Endothelial cell of umbilical vein (primary cell): ENCODE measurements at regions not wholly inside any gene's neighbourhood (a gene's known extent, or its start where the extent isn't known, plus 50 kb on each side); places are given as distances from the start of the nearest gene placed in this dataset.

Experiments used
- BruUV-seq: library from RNA; stranded (reverse); fragments of 400-500 nt; replicated peaks from 2 replicates; lab custom pipeline; 2021; lab: Mats Ljungman, UMichigan
- CTCF ChIA-PET: fragments of 300-600, 350-600 bp; sonication (Branson Sonifier 250); formaldehyde crosslinking; loops from one replicate; lab custom pipeline; 2021; ENCODE audit warnings: antibody characterized with exemption, inconsistent platforms; lab: Charles Lee
- POLR2A ChIA-PET: fragments of 300-600, 350-600 bp; sonication (Branson Sonifier 250); formaldehyde crosslinking; loops from one replicate; lab custom pipeline; 2021; ENCODE audit warnings: antibody characterized with exemption, inconsistent platforms; lab: Charles Lee
- DNase-seq: peaks from one replicate; pipeline ENCODE4 v3.0.0-alpha.2; 2011; ENCODE audit warnings: low read depth, low spot score
- FAIRE-seq: peaks from 2 replicates; lab custom pipeline; 2011; peaks lifted over from hg19 to GRCh38; lab: Jason Lieb, UNC
- H2AFZ ChIP-seq: 2 replicates; pipeline ENCODE4 v1.6.0; 2012; ENCODE audit warnings: low read depth, low read length, control low read depth, inconsistent platforms
- H3K27ac ChIP-seq: 2 replicates; pipeline ENCODE4 v1.5.1; 2011; ENCODE audit warnings: low read depth, mild to moderate bottlenecking, control low read depth, low read length, moderate library complexity; ENCODE audit not compliant: insufficient read depth
- H3K27me3 ChIP-seq, 2 experiments: 2 replicates each; pipeline versions ENCODE4 v1.6.0 to v1.6.1; 2011; ENCODE audit warnings: low read length in 2 of 2, mixed read lengths in 1 of 2; ENCODE audit not compliant: control insufficient read depth in 2 of 2, insufficient read depth in 2 of 2
- H3K36me3 ChIP-seq, 2 experiments: 2 replicates in 1 of 2; 3 replicates in 1 of 2; pipeline ENCODE4 v1.5.1; 2011; ENCODE audit warnings: low read length in 2 of 2, mild to moderate bottlenecking in 1 of 2, moderate library complexity in 1 of 2; ENCODE audit not compliant: control insufficient read depth in 2 of 2, insufficient read depth in 2 of 2; ENCODE audit errors: extremely low read depth in 1 of 2
- H3K4me1 ChIP-seq: 3 replicates; pipeline ENCODE4 v1.5.1; 2011; ENCODE audit warnings: mild to moderate bottlenecking, low read length; ENCODE audit not compliant: control insufficient read depth, insufficient read depth; ENCODE audit errors: extremely low read depth
- H3K4me2 ChIP-seq: 2 replicates; pipeline ENCODE4 v1.6.1; 2011; ENCODE audit warnings: low read length, control low read depth, mixed read lengths; ENCODE audit not compliant: insufficient read depth
- H3K4me3 ChIP-seq, 3 experiments: fragments of 200-600 bp in 1 of 3; sonication (generic), shearing (Covaris generic) in 1 of 3; replicated peaks in 1 of 3; 2 replicates each; pipeline ENCODE4 v1.5.1; 2011 to 2016; ENCODE audit warnings: control low read depth in 3 of 3, low read length in 3 of 3, mild to moderate bottlenecking in 2 of 3, inconsistent platforms in 1 of 3, low read depth in 1 of 3, moderate library complexity in 1 of 3; ENCODE audit not compliant: insufficient read depth in 1 of 3
- H3K79me2 ChIP-seq: 2 replicates; pipeline ENCODE4 v1.6.0; 2012; ENCODE audit warnings: low read length, inconsistent platforms; ENCODE audit not compliant: control insufficient read depth, insufficient read depth
- H3K9ac ChIP-seq: replicated peaks from 2 replicates; pipeline ENCODE3; 2011; ENCODE audit warnings: low read length, control low read depth; ENCODE audit not compliant: insufficient read depth; ENCODE audit errors: extremely low read depth
- H3K9me1 ChIP-seq: replicated peaks from 3 replicates; pipeline ENCODE4 v1.6.0; 2011; ENCODE audit warnings: mild to moderate bottlenecking, low read length; ENCODE audit not compliant: control insufficient read depth, insufficient read depth; ENCODE audit errors: extremely low read depth
- H3K9me3 ChIP-seq: replicated peaks from 2 replicates; pipeline ENCODE4 v1.5.1; 2012; ENCODE audit warnings: low read length, inconsistent platforms; ENCODE audit not compliant: control insufficient read depth, insufficient read depth
- H4K20me1 ChIP-seq: replicated peaks from 2 replicates; pipeline ENCODE3; 2011; ENCODE audit warnings: mild to moderate bottlenecking, low read length; ENCODE audit not compliant: control insufficient read depth, insufficient read depth; ENCODE audit errors: extremely low read depth
- EZH2 ChIP-seq: IDR thresholded peaks from 2 replicates; pipeline ENCODE4 v1.6.1; 2012; ENCODE audit warnings: borderline replicate concordance, low read depth, mild to moderate bottlenecking, moderate library complexity, low read length, inconsistent platforms; ENCODE audit not compliant: severe bottlenecking
- FOS ChIP-seq: IDR thresholded peaks from 2 replicates; pipeline ENCODE4 v1.6.1; 2011; ENCODE audit warnings: mild to moderate bottlenecking, low read length, moderate library complexity, borderline replicate concordance; ENCODE audit not compliant: insufficient read depth
- GATA2 ChIP-seq: IDR thresholded peaks from 2 replicates; pipeline ENCODE4 v1.7.0; 2011; ENCODE audit warnings: low read depth, mild to moderate bottlenecking, moderate library complexity, mixed read lengths, low read length; ENCODE audit not compliant: insufficient read length, insufficient read depth
- JUN ChIP-seq: IDR thresholded peaks from 2 replicates; pipeline ENCODE4 v1.6.1; 2011; ENCODE audit warnings: borderline replicate concordance, low read depth; ENCODE audit not compliant: insufficient read length, insufficient read depth
- MAX ChIP-seq: IDR thresholded peaks from 2 replicates; pipeline ENCODE4 v1.6.1; 2011; ENCODE audit not compliant: insufficient read depth, insufficient read length
- MYC ChIP-seq: IDR thresholded peaks from one replicate; pipeline ENCODE4 v1.6.1; 2011; ENCODE audit warnings: mild to moderate bottlenecking, low read depth, low read length
- POLR2A ChIP-seq: IDR thresholded peaks from 2 replicates; pipeline ENCODE4 v1.6.1; 2012; ENCODE audit warnings: low read depth, mild to moderate bottlenecking, control low read depth, low read length
- POLR2AphosphoS5 ChIP-seq: IDR thresholded peaks from 2 replicates; pipeline ENCODE4 v1.6.1; 2012; ENCODE audit warnings: low read depth, mild to moderate bottlenecking, control low read depth, low read length, moderate library complexity; ENCODE audit not compliant: insufficient read depth
- dilution Hi-C: fragments of 300-500 bp; cut with MboI; formaldehyde crosslinking; loops from one replicate; pipeline ENCODE4 v1.15.0; 2019; ENCODE audit warnings: low sequenced_read_pairs; ENCODE audit not compliant: extremely low pct_ligation_motif_present
- intact Hi-C: fragments of 100-400 bp; cut with micrococcal nuclease; formaldehyde crosslinking; loops from one replicate; pipeline ENCODE4 v1.10.0; 2022
- TF ChIP-seq, protein P1 (sequence below), 2 donors: IDR thresholded peaks; 1 replicate in 1 of 2; 2 replicates in 1 of 2; pipeline ENCODE4 v1.5.1; 2011; ENCODE audit warnings: low read length in 2 of 2, mild to moderate bottlenecking in 2 of 2, moderate library complexity in 2 of 2, control low read depth in 1 of 2, inconsistent platforms in 1 of 2, low read depth in 1 of 2; ENCODE audit not compliant: insufficient read depth in 1 of 2; ENCODE audit errors: extremely low read depth in 1 of 2

DNA sequence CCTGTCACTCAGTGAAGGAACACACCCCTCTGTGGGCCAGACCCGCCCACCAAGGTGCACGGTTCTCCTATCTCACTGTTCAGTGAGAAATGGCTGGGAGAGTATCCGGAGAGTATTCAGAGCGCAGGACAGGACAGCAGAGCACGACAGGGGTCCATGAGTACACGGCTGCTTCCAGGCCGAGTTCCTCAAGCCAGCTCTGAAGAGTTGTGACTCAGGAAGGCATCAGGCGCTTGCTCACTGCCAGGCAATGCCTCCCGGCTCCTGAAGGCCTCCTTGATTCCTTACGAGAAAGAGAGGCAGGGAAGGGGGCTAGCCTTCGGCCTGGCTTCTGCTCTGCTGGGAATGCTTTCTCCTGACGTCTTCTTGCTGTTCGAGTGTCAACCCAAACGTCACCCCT, 132.1 kb upstream of the PPP1R26 start:
- no peak overlapping the region for H3K4me2 ChIP-seq
- H4K20me1 ChIP-seq: no peaks in the 10 kb centered on the region
- H2AFZ ChIP-seq: no peak overlapping the region
- CTCF ChIA-PET: no interaction called here
- intact Hi-C loops (no loop called here), dilution Hi-C loops (no loop called here)
- BruUV-seq: no TSS peak
- H3K9me3 ChIP-seq: no peaks in the 10 kb centered on the region
- no peaks in the 10 kb centered on the region for H3K79me2 ChIP-seq
- TF ChIP-seq GATA2: no peak
- no peak for TF ChIP-seq EZH2
- no peak for TF ChIP-seq MYC
- TF ChIP-seq MAX: no peak
- no peak for TF ChIP-seq FOS
- TF ChIP-seq, protein P1, sequence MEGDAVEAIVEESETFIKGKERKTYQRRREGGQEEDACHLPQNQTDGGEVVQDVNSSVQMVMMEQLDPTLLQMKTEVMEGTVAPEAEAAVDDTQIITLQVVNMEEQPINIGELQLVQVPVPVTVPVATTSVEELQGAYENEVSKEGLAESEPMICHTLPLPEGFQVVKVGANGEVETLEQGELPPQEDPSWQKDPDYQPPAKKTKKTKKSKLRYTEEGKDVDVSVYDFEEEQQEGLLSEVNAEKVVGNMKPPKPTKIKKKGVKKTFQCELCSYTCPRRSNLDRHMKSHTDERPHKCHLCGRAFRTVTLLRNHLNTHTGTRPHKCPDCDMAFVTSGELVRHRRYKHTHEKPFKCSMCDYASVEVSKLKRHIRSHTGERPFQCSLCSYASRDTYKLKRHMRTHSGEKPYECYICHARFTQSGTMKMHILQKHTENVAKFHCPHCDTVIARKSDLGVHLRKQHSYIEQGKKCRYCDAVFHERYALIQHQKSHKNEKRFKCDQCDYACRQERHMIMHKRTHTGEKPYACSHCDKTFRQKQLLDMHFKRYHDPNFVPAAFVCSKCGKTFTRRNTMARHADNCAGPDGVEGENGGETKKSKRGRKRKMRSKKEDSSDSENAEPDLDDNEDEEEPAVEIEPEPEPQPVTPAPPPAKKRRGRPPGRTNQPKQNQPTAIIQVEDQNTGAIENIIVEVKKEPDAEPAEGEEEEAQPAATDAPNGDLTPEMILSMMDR (IDR thresholded peaks at IDR 0.05; ENCODE audit: extremely low read depth in 1 of 2, insufficient read depth in 1 of 2, low read depth in 1 of 2, low read length in 2 of 2): no peak
- TF ChIP-seq JUN: no peak
- TF ChIP-seq POLR2AphosphoS5: no peak
- TF ChIP-seq POLR2A: no peak
- no peaks in the 10 kb centered on the region for H3K27me3 ChIP-seq
- H3K27ac ChIP-seq: no peak overlapping the region
- POLR2A ChIA-PET: no interaction called here
- H3K36me3 ChIP-seq: no peaks in the 10 kb centered on the region
- no peaks in the 10 kb centered on the region for H3K9me1 ChIP-seq
- DNase-seq (no peak), FAIRE-seq (no peak)
- no peak overlapping the region for H3K9ac ChIP-seq
- no peaks in the 10 kb centered on the region for H3K4me1 ChIP-seq
- no peak overlapping the region for H3K4me3 ChIP-seq
